HG03439 (cell line): ENCODE measurements at regions not wholly inside any gene's neighbourhood (a gene's known extent, or its start where the extent isn't known, plus 50 kb on each side); places are given as distances from the start of the nearest gene placed in this dataset.
"Not testable (repeated sequence)": the region's sequence is repeated elsewhere in the genome, so short reads cannot be mapped to it uniquely, and the experiment has no call there.

ENCODE experiments used
- ATAC-seq: cut with Tn5 transposase; IDR thresholded peaks from one replicate; pipeline ENCODE4 v1.9.1; 2021; ENCODE audit warnings: mild to moderate bottlenecking, moderate library complexity; ENCODE audit not compliant: unreplicated experiment

GRCh38 chr11:25159341-25159740 lies 662.5 kb downstream of the LUZP2 start:
- no peak for ATAC-seq

- no peak for ATAC-seq
Observed at GRCh38 chr11:25163421-25163820, 666.6 kb downstream of the LUZP2 start.

- no peak for ATAC-seq
Observed at GRCh38 chr11:25180187-25180586, 683.3 kb downstream of the LUZP2 start.

DNA sequence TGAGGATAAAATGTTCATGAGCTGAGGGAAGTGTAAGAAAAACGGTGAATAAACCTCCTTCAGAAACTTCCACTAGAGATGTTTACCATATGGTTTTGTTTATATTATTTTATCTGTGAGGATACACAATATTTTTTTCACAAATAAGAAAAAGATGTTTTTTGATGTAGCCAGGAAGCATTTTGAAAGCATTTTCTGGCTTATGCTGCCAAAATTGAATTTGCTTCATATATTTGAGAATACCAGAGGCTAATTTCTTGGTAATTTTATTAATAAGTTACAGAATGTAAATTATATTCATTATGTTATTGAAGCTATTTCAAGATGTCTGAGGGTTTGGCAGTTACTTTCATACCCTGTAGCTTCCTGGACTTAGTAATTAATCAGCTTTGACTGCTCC lies 686.6 kb downstream of the LUZP2 start:
- no peak for ATAC-seq

DNA sequence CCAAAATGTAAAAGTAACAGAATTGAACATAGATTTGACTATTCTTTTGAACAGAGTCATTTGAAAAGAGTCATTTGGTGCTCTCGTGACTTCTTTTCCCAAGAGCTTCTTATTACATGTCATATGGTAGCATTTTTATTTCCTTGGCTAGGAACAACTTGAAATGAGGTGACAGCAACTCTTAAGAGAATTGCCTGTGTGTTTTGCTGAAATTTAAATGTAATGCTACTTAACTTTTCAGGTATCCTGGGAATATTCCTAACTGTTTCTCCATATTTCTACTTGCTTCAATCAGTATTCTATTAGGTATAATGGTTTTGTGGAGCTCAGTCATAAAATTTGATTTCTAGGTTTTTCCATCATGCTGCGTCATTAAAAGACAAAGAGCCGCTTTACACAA lies 700.7 kb downstream of the LUZP2 start:
- ATAC-seq = no peak

GRCh38 chr11:25198704-25199103 lies 701.9 kb downstream of the LUZP2 start:
- no peak for ATAC-seq

GRCh38 chr11:25200925-25201324 lies 704.1 kb downstream of the LUZP2 start:
- ATAC-seq = no peak

DNA sequence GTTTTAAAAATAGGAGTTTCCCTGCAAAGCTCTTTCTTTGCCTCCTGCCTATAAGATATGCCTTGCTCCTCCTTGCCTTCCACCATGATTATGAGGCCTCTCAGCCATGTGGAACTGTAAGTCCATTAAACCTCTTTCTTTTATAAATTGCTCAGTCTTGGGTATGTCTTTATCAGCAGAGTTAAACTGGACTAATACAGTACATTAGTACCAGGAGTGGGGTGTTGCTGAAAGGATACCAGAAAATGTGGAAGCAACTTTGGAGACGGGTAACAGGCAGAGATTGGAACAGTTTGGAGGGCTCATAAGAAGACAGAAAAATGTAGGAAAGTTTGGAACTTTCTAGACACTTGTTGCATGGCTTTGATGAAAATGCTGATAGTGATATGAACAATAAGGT lies 709.9 kb downstream of the LUZP2 start:
- no peak for ATAC-seq

DNA sequence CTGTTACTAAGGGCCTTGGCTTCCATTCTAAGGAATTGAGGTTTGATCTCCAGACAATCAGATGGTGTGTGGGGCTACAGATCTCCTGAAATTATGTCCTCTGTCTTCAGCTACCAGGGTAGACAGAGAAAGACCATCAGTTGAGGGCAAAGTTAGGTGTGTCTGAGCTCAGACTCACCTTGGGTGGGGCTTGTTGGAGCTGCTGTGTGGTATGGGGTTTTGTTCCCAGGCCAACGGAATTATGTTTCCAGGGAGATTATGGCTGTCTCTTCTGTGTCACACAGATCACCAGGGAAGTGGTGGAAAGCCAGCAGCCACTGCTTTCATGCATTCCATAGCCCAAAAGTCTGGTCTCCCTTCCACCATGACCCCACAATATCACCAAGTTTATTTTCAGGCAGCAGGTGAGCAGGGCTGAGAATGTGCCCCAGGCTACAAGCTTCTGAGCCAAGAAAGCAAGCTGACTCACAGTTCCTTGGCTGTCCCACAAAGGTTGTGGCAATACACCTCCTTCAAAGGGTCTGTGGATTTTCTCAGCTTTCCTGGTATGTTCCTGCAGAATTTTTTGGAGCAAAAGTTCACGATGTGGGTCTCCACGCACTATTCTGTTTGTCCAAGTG lies 714.9 kb downstream of the LUZP2 start:
- ATAC-seq = no peak

- ATAC-seq = no peak
Observed at GRCh38 chr11:25214535-25215176, 717.8 kb downstream of the LUZP2 start.

- no peak for ATAC-seq
Observed at GRCh38 chr11:25218036-25218435, 721.2 kb downstream of the LUZP2 start.

- no peak for ATAC-seq
Observed at GRCh38 chr11:25225078-25225477, 728.2 kb downstream of the LUZP2 start.

DNA sequence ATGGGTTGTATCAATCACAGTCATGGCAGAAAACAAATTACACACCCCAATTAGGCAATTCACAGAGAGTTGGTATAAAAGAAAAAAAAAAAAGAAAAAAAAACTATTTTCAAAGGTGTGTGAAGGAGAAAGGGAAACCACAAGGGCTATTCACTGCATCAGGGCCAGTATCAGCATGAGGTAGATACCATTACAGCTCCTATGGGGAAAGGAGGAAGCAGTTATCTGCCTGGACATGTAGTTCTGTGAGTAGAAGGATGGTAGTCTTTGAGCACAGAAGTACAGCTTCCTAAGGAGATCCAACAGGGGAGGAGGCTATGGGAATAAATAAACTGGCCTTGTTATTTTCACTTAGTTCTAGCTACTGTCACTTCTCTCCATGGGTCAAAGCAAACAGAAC lies 746.1 kb downstream of the LUZP2 start:
- ATAC-seq = no peak

DNA sequence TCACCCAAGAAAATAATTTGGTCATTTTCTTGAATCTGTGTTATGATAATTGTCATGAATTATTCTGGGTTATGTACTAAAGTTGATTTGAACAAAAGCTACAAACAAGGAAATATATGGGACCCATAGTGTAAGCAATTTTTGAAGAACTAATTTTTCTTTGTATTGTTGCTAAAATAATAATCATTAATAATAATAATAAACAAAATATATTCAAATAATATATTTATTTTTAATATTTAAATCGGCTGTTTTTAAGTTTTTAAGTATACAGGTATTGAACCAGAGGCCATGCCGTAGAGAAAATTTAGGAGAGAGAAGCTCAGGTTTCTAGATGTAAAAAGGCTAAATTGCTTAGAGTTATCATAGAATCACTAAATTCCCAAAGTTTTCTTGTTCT lies 747.3 kb downstream of the LUZP2 start:
- no peak for ATAC-seq

GRCh38 chr11:25247336-25247735 lies 750.5 kb downstream of the LUZP2 start:
- no peak for ATAC-seq

DNA sequence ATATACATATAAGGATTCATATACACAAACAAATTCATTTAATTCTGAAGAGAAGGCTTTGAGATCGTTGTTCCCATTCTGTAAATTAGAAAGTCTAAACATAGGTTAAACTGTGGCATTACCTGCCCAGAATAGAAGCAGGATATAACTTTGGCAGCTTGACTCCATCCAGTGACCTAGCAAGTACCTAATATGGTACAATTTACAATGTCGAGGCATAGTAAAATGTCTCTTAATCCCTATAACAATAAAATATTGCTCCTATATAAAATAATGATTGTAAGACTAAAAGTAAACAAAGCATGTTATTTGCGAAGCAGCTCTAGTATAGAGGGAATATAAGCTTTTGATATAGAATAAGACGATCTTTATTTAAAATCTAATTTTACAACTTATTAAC lies 756.0 kb downstream of the LUZP2 start:
- ATAC-seq = no peak

- ATAC-seq = not testable (repeated sequence)
Observed at GRCh38 chr11:25263861-25264260, 767.0 kb downstream of the LUZP2 start.

- ATAC-seq = no peak
Observed at GRCh38 chr11:25271301-25271700, 774.4 kb downstream of the LUZP2 start.

DNA sequence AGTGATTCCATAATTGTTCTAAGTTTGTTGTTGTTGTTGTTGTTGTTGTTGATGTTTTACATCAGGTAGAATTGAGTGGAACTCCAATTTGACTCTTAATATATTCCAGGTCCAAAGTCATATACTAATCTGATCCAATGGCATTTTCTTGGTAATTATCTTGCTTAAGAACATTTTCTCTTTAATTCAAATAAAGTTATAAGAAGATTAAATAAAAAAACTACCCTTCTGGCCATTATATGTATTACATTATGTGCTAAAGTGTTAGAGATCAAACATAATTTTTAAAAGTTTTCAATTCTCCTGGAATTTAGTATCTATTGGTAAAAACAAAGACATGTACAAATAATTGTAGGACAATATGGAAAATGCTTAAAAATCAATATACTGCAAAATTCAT lies 775.4 kb downstream of the LUZP2 start:
- no peak for ATAC-seq

DNA sequence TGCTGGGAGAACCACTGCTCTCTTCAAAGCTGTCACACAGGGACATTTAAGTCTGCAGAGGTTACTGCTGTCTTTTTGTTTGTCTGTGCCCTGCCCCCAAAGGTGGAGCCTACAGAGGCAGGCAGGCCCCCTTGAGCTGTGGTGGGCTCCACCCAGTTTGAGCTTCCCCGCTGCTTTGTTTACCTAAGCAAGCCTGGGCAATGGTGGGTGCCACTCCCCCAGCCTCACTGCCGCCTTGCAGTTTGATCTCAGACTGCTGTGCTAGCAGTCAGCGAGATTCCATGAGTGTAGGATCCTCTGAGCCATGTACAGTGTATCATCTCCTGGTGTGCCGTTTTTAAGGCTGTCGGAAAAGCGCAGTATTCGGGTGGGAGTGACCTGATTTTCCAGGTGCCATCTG lies 784.0 kb downstream of the LUZP2 start:
- ATAC-seq = not testable (repeated sequence)

DNA sequence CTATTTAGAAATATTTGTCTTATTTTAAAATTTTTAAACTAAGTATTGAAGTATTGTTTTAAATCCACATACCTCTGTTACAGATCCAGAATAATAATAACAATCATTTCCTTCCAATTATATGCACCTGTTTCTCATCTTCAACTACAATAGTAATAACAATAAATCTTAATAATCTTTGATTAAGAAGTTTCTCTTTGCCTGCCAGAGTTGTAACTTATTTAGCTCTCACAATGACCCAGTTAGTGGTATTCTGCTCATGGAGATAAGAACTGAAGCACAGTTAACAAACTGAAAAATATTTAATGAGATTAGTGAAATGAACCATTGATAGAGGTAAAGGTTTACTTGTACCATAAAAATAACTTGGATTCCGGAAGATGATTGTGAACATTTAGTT lies 796.3 kb downstream of the LUZP2 start:
- no peak for ATAC-seq

DNA sequence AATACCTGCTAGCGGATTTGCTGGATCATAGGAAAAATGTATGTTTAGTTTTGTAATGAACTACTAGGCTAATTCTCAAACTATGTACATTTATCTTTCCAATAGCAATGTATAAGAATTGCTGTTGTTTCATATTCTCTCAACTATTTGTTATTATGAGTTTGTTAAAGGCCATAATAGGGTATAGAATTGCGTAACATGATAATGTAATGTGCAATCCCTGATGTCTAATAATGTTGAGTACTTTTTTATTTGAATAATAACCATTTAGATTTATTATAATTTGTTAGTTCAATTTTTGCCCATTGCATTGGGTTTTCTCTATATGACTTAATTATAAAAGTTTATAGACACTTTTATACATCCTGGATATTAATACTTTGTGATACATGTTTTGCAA lies 801.6 kb downstream of the LUZP2 start:
- ATAC-seq = no peak

- ATAC-seq = no peak
Observed at GRCh38 chr11:25309818-25310217, 813.0 kb downstream of the LUZP2 start.
